ENCODE measurements at regions not wholly inside any gene's neighbourhood (a gene's known extent, or its start where the extent isn't known, plus 50 kb on each side); places are given as distances from the start of the nearest gene placed in this dataset.

DNA sequence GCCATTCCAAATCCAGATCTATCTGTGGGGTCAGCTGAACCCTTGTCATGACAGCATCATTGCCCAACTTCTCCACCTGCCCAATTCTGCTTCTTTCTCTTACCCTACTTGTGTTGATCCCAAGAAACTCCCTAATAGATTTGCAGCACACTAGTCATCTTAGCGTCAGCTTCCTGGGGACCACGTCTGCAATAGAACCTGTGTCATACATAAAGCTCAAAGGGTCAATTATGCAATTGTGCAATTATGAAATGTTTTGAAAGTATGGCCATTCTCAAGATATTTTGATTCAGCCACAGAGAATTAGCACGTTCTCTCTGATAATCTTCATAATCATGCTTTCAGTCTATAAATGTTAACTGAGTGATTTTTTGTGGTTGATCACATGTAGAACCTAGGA is 87.4 kb upstream of the PAPPA start:
- no peaks in the 10 kb centered on the region for H3K36me3 ChIP-seq
- DNase-seq (ENCODE audit: low spot score in 2 of 2): no peak
- H3K4me3 ChIP-seq: no peak overlapping the region
- no peaks in the 10 kb centered on the region for H3K27me3 ChIP-seq
- no peaks in the 10 kb centered on the region for H3K9me3 ChIP-seq
- H3K27ac ChIP-seq: no peak overlapping the region
- 79 to 80% methylated on average over 3 of the region's 3 CpGs for WGBS, 2 donors
- no peaks in the 10 kb centered on the region for H3K4me1 ChIP-seq
- no peak for TF ChIP-seq POLR2A (IDR thresholded peaks at IDR 0.05)
- TF ChIP-seq, protein P1, sequence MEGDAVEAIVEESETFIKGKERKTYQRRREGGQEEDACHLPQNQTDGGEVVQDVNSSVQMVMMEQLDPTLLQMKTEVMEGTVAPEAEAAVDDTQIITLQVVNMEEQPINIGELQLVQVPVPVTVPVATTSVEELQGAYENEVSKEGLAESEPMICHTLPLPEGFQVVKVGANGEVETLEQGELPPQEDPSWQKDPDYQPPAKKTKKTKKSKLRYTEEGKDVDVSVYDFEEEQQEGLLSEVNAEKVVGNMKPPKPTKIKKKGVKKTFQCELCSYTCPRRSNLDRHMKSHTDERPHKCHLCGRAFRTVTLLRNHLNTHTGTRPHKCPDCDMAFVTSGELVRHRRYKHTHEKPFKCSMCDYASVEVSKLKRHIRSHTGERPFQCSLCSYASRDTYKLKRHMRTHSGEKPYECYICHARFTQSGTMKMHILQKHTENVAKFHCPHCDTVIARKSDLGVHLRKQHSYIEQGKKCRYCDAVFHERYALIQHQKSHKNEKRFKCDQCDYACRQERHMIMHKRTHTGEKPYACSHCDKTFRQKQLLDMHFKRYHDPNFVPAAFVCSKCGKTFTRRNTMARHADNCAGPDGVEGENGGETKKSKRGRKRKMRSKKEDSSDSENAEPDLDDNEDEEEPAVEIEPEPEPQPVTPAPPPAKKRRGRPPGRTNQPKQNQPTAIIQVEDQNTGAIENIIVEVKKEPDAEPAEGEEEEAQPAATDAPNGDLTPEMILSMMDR (IDR thresholded peaks at IDR 0.05): no peak

DNA sequence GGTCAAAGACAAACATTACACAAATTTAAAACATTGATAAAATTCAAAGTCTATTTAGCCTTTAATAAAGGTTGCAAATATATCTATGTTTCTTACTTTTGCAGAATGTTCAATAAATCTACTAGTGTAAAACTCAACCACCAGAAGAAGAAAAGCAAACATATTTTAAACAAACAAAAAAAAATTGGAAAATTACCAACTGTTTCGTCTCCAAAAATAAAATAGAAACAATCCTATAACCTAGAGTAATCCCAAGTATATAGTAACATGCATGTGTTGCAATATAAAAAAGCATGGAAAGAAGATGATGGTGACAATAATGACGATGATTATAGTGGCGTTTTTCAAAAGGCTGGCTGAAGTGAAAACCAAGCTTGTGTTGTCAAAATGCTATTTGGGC is 86.0 kb upstream of the PAPPA start:
- Histone ChIP-seq H3K27ac (no peak overlapping the region), H3K36me3 (no peaks in the 10 kb centered on the region), H3K4me3 (no peak overlapping the region), H3K27me3 (no peaks in the 10 kb centered on the region), H3K9me3 (no peaks in the 10 kb centered on the region), H3K4me1 (no peaks in the 10 kb centered on the region)
- 65 to 75% methylated on average over 3 of the region's 3 CpGs for WGBS, 2 donors
- no peak for DNase-seq (ENCODE audit: low spot score in 2 of 2)
- TF ChIP-seq, protein P1 (IDR thresholded peaks at IDR 0.05): no peak
- TF ChIP-seq EP300 (IDR thresholded peaks at IDR 0.05) (no peak), POLR2A (IDR thresholded peaks at IDR 0.05) (no peak)

DNA sequence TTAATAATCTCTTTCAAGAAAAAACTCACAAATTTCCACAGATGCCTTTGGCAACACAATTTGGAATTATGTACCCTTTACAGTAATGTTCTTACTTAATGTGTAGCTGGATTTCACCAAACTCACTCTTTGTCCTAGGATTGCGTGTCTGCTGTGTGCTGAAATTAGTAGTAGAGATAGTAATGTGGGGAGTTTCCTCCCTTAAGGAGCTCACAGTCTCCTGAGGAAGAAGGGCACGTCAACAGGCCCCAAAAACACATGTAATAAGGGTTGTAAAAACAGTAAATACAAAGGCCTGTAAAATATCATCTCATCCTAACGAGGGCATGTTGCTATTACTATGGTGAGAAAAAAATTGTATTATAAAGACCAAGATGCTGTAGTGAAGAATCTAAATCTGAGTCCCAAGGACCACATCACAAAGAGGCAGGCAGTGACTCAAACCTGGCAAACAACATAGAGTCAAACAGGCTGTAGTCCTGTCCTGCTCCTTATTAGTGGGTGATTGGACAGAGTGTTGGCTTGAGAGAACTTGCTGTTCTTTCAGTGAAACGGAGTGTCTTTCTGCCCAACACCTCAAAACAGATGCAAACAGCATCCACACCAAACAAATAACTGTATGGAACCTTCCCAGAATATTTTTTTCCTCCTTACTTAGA is 83.2 kb upstream of the PAPPA start:
- H3K27ac ChIP-seq: no peak overlapping the region

DNA sequence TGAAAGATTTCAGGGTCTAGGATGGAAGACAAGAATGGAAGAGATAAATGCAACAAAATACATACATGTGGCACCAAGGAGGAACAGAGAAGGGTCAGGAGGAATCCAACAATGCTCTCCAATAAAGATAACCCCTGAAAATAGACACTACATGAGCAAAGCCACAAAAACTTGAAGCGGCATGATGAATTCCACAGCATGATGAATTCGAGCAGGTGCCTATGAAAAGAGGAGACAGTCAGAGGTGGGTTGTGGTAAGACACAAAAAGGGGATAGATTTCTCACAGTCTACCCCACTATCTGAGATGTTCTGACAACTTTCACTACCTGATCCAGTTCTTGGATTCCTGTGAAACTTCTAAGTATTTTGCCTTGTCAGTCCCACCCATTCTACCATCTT is 81.5 kb upstream of the PAPPA start:
- Histone ChIP-seq H3K9me3 (no peaks in the 10 kb centered on the region), H3K27ac (no peak overlapping the region), H3K36me3 (no peaks in the 10 kb centered on the region), H3K27me3 (no peaks in the 10 kb centered on the region), H3K4me1 (no peaks in the 10 kb centered on the region), H3K4me3 (no peak overlapping the region)
- TF ChIP-seq EP300 (IDR thresholded peaks at IDR 0.05) (no peak), POLR2A (IDR thresholded peaks at IDR 0.05) (no peak)
- TF ChIP-seq, protein P1 (IDR thresholded peaks at IDR 0.05): no peak
- DNase-seq (ENCODE audit: low spot score in 2 of 2): no peak
- WGBS, 2 donors: 83% methylated on average over 2 of the region's 2 CpGs

More for the DNA sequence above, 83.2 kb upstream of the PAPPA start:
- H3K27me3 ChIP-seq: no peaks in the 10 kb centered on the region
- H3K36me3 ChIP-seq: no peaks in the 10 kb centered on the region
- H3K4me3 ChIP-seq: no peak overlapping the region
- DNase-seq (ENCODE audit: low spot score in 2 of 2): no peak
- H3K9me3 ChIP-seq: no peaks in the 10 kb centered on the region
- TF ChIP-seq POLR2A (IDR thresholded peaks at IDR 0.05) (no peak), EP300 (IDR thresholded peaks at IDR 0.05) (no peak)
- TF ChIP-seq, protein P1 (IDR thresholded peaks at IDR 0.05): no peak
- WGBS, 2 donors: 68 to 70% methylated on average over 4 of the region's 4 CpGs
- H3K4me1 ChIP-seq: no peaks in the 10 kb centered on the region

DNA sequence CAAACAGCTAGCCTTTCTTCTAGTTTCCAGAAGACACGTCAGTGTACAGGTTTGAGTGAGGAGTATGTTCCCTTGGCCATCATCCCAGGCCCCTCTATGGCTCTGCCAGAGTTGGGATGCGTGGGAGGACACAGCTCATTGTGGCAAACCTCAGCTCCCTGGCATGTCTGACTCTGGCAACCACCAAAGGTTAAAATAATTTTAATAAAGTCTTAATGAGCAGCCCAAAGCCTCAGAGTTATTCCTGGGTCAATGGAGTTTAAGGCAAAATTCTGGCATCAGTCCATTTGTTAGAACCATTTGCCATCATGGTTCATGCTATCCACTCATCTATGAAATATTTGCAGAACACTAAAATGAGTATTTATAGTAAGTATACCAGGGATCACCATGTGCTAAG is 79.8 kb upstream of the PAPPA start:
- Histone ChIP-seq H3K27ac (no peak overlapping the region), H3K4me3 (no peak overlapping the region), H3K9me3 (no peaks in the 10 kb centered on the region), H3K36me3 (no peaks in the 10 kb centered on the region), H3K27me3 (no peaks in the 10 kb centered on the region), H3K4me1 (no peaks in the 10 kb centered on the region)
- WGBS, 2 donors: 66 to 83% methylated on average over 2 of the region's 2 CpGs
- DNase-seq (ENCODE audit: low spot score in 2 of 2): no peak
- TF ChIP-seq EP300 (IDR thresholded peaks at IDR 0.05) (no peak), POLR2A (IDR thresholded peaks at IDR 0.05) (no peak)
- TF ChIP-seq, protein P1 (IDR thresholded peaks at IDR 0.05): no peak

Measured in tibial nerve (tissue), 4 donors.